22Rv1 (cell line): ENCODE measurements at regions not wholly inside any gene's neighbourhood (a gene's known extent, or its start where the extent isn't known, plus 50 kb on each side); places are given as distances from the start of the nearest gene placed in this dataset.

Experiments used
- CTCF ChIP-seq: fragments of 450-650 bp; IDR thresholded peaks from 2 replicates; pipeline ENCODE4 v1.5.1; 2017; ENCODE audit warnings: mild to moderate bottlenecking
- ZFX ChIP-seq: fragments of 450-650 bp; IDR thresholded peaks from 2 replicates; pipeline ENCODE4 v1.6.1; 2017; ENCODE audit warnings: antibody characterized with exemption, borderline replicate concordance

- TF ChIP-seq CTCF (no peak), ZFX (no peak)
Observed at GRCh38 chr11:110958216-110958615, 246.0 kb upstream of the ARHGAP20 start.
